Stomach (tissue), 4 donors: ENCODE measurements at regions not wholly inside any gene's neighbourhood (a gene's known extent, or its start where the extent isn't known, plus 50 kb on each side); places are given as distances from the start of the nearest gene placed in this dataset.

Experiments used
- EP300 ChIP-seq: sonication (generic); formaldehyde crosslinking; IDR thresholded peaks from one replicate; pipeline ENCODE4 v1.6.1; 2017; ENCODE audit warnings: antibody characterized with exemption
- POLR2A ChIP-seq, 4 donors: fragments of 450-650 bp; IDR thresholded peaks; one replicate each; pipeline ENCODE4 v1.6.1; 2016; ENCODE audit warnings: antibody characterized with exemption in 4 of 4, control low read depth in 2 of 4, mild to moderate bottlenecking in 1 of 4, moderate library complexity in 1 of 4
- POLR2AphosphoS5 ChIP-seq, 3 donors: sonication (generic); formaldehyde crosslinking; IDR thresholded peaks; one replicate each; pipeline ENCODE4 v1.6.1; 2016; ENCODE audit warnings: antibody characterized with exemption in 3 of 3
- TF ChIP-seq, protein P1 (sequence below), 7 experiments: fragments of 450-650 bp in 4 of 7; fragments of 200-600 bp in 3 of 7; sonication (generic) in 3 of 7; IDR thresholded peaks; one replicate each; pipeline ENCODE4 v1.5.1; 2016 to 2019; ENCODE audit warnings: antibody characterized with exemption in 7 of 7, control low read depth in 2 of 7, mild to moderate bottlenecking in 1 of 7

DNA sequence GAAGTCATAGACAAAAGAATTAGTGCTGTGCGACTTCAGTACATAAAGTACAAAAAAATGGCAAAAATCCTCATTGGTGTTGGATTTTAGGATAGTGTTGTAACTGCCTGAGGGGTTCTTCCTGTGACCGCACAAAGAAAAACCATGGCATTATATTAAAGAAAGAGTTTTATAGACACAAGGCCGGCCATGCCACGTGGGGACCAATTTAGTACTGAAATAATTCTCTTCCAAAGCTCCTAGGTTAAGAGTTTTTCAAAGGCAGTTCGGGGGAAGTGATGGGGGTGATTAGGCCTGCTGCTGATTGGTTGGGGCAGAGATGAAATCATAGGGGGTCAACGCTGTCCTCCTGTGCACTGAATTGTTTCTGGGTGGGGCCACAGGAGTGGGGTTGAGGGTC is 150.9 kb upstream of the EEA1 start:
- TF ChIP-seq, protein P1, sequence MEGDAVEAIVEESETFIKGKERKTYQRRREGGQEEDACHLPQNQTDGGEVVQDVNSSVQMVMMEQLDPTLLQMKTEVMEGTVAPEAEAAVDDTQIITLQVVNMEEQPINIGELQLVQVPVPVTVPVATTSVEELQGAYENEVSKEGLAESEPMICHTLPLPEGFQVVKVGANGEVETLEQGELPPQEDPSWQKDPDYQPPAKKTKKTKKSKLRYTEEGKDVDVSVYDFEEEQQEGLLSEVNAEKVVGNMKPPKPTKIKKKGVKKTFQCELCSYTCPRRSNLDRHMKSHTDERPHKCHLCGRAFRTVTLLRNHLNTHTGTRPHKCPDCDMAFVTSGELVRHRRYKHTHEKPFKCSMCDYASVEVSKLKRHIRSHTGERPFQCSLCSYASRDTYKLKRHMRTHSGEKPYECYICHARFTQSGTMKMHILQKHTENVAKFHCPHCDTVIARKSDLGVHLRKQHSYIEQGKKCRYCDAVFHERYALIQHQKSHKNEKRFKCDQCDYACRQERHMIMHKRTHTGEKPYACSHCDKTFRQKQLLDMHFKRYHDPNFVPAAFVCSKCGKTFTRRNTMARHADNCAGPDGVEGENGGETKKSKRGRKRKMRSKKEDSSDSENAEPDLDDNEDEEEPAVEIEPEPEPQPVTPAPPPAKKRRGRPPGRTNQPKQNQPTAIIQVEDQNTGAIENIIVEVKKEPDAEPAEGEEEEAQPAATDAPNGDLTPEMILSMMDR (IDR thresholded peaks at IDR 0.05): no peak
- TF ChIP-seq POLR2AphosphoS5 (IDR thresholded peaks at IDR 0.05) (no peak), POLR2A (IDR thresholded peaks at IDR 0.05) (no peak), EP300 (no peak)
